ENCODE measurements at regions not wholly inside any gene's neighbourhood (a gene's known extent, or its start where the extent isn't known, plus 50 kb on each side); places are given as distances from the start of the nearest gene placed in this dataset.

DNA sequence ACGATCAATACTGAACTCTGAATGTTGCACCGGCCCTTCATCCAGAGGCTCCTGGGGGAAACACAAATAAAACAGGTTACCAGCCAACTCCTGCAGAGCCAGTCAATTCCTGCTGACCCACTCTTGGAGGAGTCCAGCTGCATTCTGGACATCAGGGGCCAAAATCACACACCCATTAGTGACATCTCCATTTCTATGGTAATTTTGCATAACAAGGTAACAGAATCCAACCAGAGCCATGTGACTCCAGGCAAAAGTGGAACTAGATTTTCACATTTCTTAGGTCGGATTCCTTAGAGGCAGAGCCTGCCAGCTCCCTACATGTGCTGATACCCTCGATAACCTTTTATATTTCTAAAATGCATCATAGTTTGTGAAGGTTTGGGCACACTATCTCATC lies 119.2 kb upstream of the CTNNB1 start:
- H3K4me1 ChIP-seq (ENCODE audit: insufficient read depth, low read length), result no peaks in the 10 kb centered on the region
- H3K9me3 ChIP-seq (ENCODE audit: low read depth, low read length), result no peaks in the 10 kb centered on the region
- no peak overlapping the region for H3K27ac ChIP-seq (ENCODE audit: low read depth, low read length)
- no peak for DNase-seq (ENCODE audit: insufficient read length, low spot score, missing footprints)
- no peaks in the 10 kb centered on the region for H3K79me2 ChIP-seq (ENCODE audit: insufficient read depth, low read length)
- TF ChIP-seq, protein P1, sequence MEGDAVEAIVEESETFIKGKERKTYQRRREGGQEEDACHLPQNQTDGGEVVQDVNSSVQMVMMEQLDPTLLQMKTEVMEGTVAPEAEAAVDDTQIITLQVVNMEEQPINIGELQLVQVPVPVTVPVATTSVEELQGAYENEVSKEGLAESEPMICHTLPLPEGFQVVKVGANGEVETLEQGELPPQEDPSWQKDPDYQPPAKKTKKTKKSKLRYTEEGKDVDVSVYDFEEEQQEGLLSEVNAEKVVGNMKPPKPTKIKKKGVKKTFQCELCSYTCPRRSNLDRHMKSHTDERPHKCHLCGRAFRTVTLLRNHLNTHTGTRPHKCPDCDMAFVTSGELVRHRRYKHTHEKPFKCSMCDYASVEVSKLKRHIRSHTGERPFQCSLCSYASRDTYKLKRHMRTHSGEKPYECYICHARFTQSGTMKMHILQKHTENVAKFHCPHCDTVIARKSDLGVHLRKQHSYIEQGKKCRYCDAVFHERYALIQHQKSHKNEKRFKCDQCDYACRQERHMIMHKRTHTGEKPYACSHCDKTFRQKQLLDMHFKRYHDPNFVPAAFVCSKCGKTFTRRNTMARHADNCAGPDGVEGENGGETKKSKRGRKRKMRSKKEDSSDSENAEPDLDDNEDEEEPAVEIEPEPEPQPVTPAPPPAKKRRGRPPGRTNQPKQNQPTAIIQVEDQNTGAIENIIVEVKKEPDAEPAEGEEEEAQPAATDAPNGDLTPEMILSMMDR (IDR thresholded peaks at IDR 0.05; ENCODE audit: extremely low read depth, low read depth, low read length), result no peak
- no peaks in the 10 kb centered on the region for H4K20me1 ChIP-seq (ENCODE audit: insufficient read depth, low read length)
- H3K27me3 ChIP-seq (ENCODE audit: insufficient read depth, low read length), result no peaks in the 10 kb centered on the region
- H3K36me3 ChIP-seq (ENCODE audit: insufficient read depth, low read length), result no peaks in the 10 kb centered on the region
- no peak overlapping the region for H2AFZ ChIP-seq (ENCODE audit: low read length)
- no peak overlapping the region for H3K4me3 ChIP-seq (ENCODE audit: insufficient read depth, low read length)
- no peak overlapping the region for H3K4me2 ChIP-seq (ENCODE audit: insufficient read depth, low read length)

GRCh38 chr3:41088882-41089281 lies 110.4 kb upstream of the CTNNB1 start:
- H3K4me1 ChIP-seq (ENCODE audit: insufficient read depth, low read length), result no peaks in the 10 kb centered on the region
- H3K79me2 ChIP-seq (ENCODE audit: insufficient read depth, low read length), result no peaks in the 10 kb centered on the region
- H3K4me3 ChIP-seq (ENCODE audit: insufficient read depth, low read length), result no peak overlapping the region
- H3K27ac ChIP-seq (ENCODE audit: low read depth, low read length), result no peak overlapping the region
- no peaks in the 10 kb centered on the region for H3K27me3 ChIP-seq (ENCODE audit: insufficient read depth, low read length)
- H4K20me1 ChIP-seq (ENCODE audit: insufficient read depth, low read length), result no peaks in the 10 kb centered on the region
- no peak overlapping the region for H2AFZ ChIP-seq (ENCODE audit: low read length)
- no peaks in the 10 kb centered on the region for H3K36me3 ChIP-seq (ENCODE audit: insufficient read depth, low read length)
- no peak overlapping the region for H3K4me2 ChIP-seq (ENCODE audit: insufficient read depth, low read length)
- TF ChIP-seq, protein P1 (IDR thresholded peaks at IDR 0.05; ENCODE audit: extremely low read depth, low read depth, low read length), result no peak
- no peaks in the 10 kb centered on the region for H3K9me3 ChIP-seq (ENCODE audit: low read depth, low read length)
- DNase-seq (ENCODE audit: insufficient read length, low spot score, missing footprints), result peak; percentile 49

DNA sequence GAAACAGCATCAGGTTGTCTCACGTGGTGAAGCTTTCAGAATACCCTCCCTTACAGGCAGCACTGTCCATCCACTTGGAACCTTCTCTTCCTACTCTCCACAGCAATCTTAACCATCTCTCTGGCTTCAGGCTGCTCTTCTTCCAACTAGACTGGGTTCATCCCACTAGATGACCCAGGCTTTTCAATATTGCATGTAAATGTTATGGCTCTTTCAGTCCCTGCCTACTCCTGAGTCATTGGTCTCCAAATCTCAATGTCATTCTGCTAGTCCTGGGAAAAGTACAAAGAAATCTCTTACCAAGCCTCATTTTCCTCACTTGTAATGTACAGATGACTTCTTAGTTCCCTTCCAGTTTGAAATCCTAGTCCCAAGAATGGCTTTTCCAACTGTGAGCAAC lies 109.7 kb upstream of the CTNNB1 start:
- Histone ChIP-seq H3K9me3 (ENCODE audit: low read depth, low read length) (no peaks in the 10 kb centered on the region), H2AFZ (ENCODE audit: low read length) (no peak overlapping the region), H3K27me3 (ENCODE audit: insufficient read depth, low read length) (no peaks in the 10 kb centered on the region), H3K4me3 (ENCODE audit: insufficient read depth, low read length) (no peak overlapping the region), H3K4me2 (ENCODE audit: insufficient read depth, low read length) (no peak overlapping the region), H3K4me1 (ENCODE audit: insufficient read depth, low read length) (no peaks in the 10 kb centered on the region), H3K27ac (ENCODE audit: low read depth, low read length) (no peak overlapping the region), H3K36me3 (ENCODE audit: insufficient read depth, low read length) (no peaks in the 10 kb centered on the region), H4K20me1 (ENCODE audit: insufficient read depth, low read length) (no peaks in the 10 kb centered on the region), H3K79me2 (ENCODE audit: insufficient read depth, low read length) (no peaks in the 10 kb centered on the region)
- no peak for DNase-seq (ENCODE audit: insufficient read length, low spot score, missing footprints)
- TF ChIP-seq, protein P1 (IDR thresholded peaks at IDR 0.05; ENCODE audit: extremely low read depth, low read depth, low read length), result no peak

DNA sequence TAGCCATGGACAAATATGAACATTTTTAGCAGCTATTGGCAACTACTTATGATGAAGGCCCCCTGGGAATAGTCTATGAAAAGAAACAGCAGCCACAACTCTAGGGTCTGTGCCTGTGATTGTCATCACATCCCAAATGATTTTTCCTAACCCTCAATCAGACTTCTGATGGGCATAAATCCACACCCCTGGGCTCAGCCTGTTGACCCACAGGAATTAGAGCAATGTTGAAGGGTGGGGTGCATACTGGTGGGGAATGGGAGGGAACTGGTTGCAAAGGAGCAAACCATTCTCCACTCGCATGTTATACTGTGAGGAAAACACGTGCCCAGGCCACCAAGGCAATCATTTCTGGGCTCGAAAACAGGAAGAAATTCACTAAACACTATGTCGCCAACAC lies 106.5 kb upstream of the CTNNB1 start:
- Histone ChIP-seq H3K27ac (ENCODE audit: low read depth, low read length) (no peak overlapping the region), H3K4me1 (ENCODE audit: insufficient read depth, low read length) (no peaks in the 10 kb centered on the region), H3K4me2 (ENCODE audit: insufficient read depth, low read length) (no peak overlapping the region), H4K20me1 (ENCODE audit: insufficient read depth, low read length) (no peaks in the 10 kb centered on the region), H3K79me2 (ENCODE audit: insufficient read depth, low read length) (no peaks in the 10 kb centered on the region), H3K36me3 (ENCODE audit: insufficient read depth, low read length) (no peaks in the 10 kb centered on the region), H2AFZ (ENCODE audit: low read length) (no peak overlapping the region), H3K9me3 (ENCODE audit: low read depth, low read length) (no peaks in the 10 kb centered on the region), H3K27me3 (ENCODE audit: insufficient read depth, low read length) (no peaks in the 10 kb centered on the region), H3K4me3 (ENCODE audit: insufficient read depth, low read length) (no peak overlapping the region)
- TF ChIP-seq, protein P1 (IDR thresholded peaks at IDR 0.05; ENCODE audit: extremely low read depth, low read depth, low read length), result no peak
- DNase-seq (ENCODE audit: insufficient read length, low spot score, missing footprints), result no peak
